ENCODE measurements at regions not wholly inside any gene's neighbourhood (a gene's known extent, or its start where the extent isn't known, plus 50 kb on each side); places are given as distances from the start of the nearest gene placed in this dataset.

DNA sequence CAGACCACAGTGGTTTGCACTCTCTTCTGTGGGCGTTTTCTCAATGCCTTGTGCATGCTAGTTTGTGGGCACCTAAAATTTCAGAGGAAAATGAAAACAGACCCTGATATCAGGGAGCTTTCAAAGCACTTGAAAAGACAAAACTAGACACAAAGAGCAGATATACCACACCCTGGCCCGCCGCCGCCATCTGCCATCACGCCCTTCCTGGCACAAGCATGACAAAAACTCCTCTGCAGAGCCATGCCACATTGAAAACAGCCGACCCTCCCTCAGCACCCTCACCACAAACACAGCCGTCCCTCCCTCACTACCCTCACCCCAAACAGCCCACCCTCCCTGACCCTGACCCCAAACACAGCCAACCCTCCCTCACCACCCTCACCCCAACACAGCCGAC lies 84.8 kb upstream of the RAB6C start:
- H3K27ac Mint-ChIP-seq = no peak overlapping the region
- H3K9me3 Mint-ChIP-seq = peaks cover 4% of the 10 kb centered on the region
- no peak overlapping the region for H3K4me3 Mint-ChIP-seq
- H3K27me3 Mint-ChIP-seq (ENCODE audit: low read depth) = no peaks in the 10 kb centered on the region; the same call in 1 of the 2 replicates
- H3K36me3 Mint-ChIP-seq = no peaks in the 10 kb centered on the region
- ChIA-PET POLR2A (no interaction called here), CTCF (no interaction called here)
- DNase-seq (ENCODE audit: low spot score) (no peak), ATAC-seq (no peak)
- no peak for TF ChIP-seq GABPB1 (CRISPR knock-in tag; IDR thresholded peaks at IDR 0.05)
- no peak for TF ChIP-seq AFF4 (CRISPR knock-in tag; IDR thresholded peaks at IDR 0.05; ENCODE audit: borderline replicate concordance)
- no peak for TF ChIP-seq GRHL2 (CRISPR knock-in tag; IDR thresholded peaks at IDR 0.05; ENCODE audit: insufficient replicate concordance, severe bottlenecking)
- TF ChIP-seq, protein P1, sequence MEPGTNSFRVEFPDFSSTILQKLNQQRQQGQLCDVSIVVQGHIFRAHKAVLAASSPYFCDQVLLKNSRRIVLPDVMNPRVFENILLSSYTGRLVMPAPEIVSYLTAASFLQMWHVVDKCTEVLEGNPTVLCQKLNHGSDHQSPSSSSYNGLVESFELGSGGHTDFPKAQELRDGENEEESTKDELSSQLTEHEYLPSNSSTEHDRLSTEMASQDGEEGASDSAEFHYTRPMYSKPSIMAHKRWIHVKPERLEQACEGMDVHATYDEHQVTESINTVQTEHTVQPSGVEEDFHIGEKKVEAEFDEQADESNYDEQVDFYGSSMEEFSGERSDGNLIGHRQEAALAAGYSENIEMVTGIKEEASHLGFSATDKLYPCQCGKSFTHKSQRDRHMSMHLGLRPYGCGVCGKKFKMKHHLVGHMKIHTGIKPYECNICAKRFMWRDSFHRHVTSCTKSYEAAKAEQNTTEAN (CRISPR knock-in tag; IDR thresholded peaks at IDR 0.05) = no peak
- no peak for TF ChIP-seq ATF3 (CRISPR knock-in tag; conservative IDR thresholded peaks at IDR 0.05)
- TF ChIP-seq ELF4 (CRISPR knock-in tag; IDR thresholded peaks at IDR 0.05; ENCODE audit: low read depth) = no peak
- TF ChIP-seq SP1 (CRISPR knock-in tag; conservative IDR thresholded peaks at IDR 0.05) = no peak
- TF ChIP-seq, protein P2, sequence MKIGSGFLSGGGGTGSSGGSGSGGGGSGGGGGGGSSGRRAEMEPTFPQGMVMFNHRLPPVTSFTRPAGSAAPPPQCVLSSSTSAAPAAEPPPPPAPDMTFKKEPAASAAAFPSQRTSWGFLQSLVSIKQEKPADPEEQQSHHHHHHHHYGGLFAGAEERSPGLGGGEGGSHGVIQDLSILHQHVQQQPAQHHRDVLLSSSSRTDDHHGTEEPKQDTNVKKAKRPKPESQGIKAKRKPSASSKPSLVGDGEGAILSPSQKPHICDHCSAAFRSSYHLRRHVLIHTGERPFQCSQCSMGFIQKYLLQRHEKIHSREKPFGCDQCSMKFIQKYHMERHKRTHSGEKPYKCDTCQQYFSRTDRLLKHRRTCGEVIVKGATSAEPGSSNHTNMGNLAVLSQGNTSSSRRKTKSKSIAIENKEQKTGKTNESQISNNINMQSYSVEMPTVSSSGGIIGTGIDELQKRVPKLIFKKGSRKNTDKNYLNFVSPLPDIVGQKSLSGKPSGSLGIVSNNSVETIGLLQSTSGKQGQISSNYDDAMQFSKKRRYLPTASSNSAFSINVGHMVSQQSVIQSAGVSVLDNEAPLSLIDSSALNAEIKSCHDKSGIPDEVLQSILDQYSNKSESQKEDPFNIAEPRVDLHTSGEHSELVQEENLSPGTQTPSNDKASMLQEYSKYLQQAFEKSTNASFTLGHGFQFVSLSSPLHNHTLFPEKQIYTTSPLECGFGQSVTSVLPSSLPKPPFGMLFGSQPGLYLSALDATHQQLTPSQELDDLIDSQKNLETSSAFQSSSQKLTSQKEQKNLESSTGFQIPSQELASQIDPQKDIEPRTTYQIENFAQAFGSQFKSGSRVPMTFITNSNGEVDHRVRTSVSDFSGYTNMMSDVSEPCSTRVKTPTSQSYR (CRISPR knock-in tag; IDR thresholded peaks at IDR 0.05) = no peak
- TF ChIP-seq TCF7 (CRISPR knock-in tag; IDR thresholded peaks at IDR 0.05; ENCODE audit: low read depth) = no peak
- no peak for TF ChIP-seq TP53 (CRISPR knock-in tag; IDR thresholded peaks at IDR 0.05)
- no peaks in the 10 kb centered on the region for H3K4me1 Mint-ChIP-seq

DNA sequence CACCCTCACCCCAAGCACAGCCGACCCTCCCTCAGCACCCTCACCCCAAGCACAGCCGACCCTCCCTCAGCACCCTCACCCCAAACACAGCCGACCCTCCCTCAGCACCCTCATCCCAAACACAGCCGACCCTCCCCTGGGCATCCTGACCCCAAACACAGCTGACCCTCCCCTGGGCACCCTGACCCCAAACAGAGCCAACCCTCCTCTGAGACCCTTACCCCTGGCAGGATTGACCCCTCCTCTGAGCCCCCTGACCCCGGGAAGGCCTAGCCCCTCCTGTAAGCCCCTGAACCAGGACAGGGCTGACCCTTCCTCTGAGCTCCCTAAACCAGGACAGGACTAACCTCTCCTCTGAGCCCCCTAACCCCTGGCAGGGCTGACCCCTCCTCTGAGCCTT lies 84.4 kb upstream of the RAB6C start:
- ChIA-PET POLR2A (no interaction called here), CTCF (no interaction called here)
- Mint-ChIP-seq H3K4me1 (no peaks in the 10 kb centered on the region), H3K27me3 (ENCODE audit: low read depth) (no peaks in the 10 kb centered on the region; the same call in 1 of the 2 replicates), H3K27ac (no peak overlapping the region), H3K36me3 (no peaks in the 10 kb centered on the region), H3K9me3 (peaks cover 8% of the 10 kb centered on the region), H3K4me3 (no peak overlapping the region)
- DNase-seq (ENCODE audit: low spot score) (no peak), ATAC-seq (no peak)
- no peak for TF ChIP-seq EMX1 (CRISPR knock-in tag; IDR thresholded peaks at IDR 0.05)
- TF ChIP-seq, protein P3, sequence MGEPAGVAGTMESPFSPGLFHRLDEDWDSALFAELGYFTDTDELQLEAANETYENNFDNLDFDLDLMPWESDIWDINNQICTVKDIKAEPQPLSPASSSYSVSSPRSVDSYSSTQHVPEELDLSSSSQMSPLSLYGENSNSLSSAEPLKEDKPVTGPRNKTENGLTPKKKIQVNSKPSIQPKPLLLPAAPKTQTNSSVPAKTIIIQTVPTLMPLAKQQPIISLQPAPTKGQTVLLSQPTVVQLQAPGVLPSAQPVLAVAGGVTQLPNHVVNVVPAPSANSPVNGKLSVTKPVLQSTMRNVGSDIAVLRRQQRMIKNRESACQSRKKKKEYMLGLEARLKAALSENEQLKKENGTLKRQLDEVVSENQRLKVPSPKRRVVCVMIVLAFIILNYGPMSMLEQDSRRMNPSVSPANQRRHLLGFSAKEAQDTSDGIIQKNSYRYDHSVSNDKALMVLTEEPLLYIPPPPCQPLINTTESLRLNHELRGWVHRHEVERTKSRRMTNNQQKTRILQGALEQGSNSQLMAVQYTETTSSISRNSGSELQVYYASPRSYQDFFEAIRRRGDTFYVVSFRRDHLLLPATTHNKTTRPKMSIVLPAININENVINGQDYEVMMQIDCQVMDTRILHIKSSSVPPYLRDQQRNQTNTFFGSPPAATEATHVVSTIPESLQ (CRISPR knock-in tag; IDR thresholded peaks at IDR 0.05) = no peak
- TF ChIP-seq CREM (CRISPR knock-in tag; IDR thresholded peaks at IDR 0.05) = no peak
- TF ChIP-seq, protein P4, sequence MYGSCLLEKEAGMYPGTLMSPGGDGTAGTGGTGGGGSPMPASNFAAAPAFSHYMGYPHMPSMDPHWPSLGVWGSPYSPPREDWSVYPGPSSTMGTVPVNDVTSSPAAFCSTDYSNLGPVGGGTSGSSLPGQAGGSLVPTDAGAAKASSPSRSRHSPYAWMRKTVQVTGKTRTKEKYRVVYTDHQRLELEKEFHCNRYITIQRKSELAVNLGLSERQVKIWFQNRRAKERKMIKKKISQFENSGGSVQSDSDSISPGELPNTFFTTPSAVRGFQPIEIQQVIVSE (CRISPR knock-in tag; IDR thresholded peaks at IDR 0.05; ENCODE audit: borderline replicate concordance) = no peak
- TF ChIP-seq, protein P5, sequence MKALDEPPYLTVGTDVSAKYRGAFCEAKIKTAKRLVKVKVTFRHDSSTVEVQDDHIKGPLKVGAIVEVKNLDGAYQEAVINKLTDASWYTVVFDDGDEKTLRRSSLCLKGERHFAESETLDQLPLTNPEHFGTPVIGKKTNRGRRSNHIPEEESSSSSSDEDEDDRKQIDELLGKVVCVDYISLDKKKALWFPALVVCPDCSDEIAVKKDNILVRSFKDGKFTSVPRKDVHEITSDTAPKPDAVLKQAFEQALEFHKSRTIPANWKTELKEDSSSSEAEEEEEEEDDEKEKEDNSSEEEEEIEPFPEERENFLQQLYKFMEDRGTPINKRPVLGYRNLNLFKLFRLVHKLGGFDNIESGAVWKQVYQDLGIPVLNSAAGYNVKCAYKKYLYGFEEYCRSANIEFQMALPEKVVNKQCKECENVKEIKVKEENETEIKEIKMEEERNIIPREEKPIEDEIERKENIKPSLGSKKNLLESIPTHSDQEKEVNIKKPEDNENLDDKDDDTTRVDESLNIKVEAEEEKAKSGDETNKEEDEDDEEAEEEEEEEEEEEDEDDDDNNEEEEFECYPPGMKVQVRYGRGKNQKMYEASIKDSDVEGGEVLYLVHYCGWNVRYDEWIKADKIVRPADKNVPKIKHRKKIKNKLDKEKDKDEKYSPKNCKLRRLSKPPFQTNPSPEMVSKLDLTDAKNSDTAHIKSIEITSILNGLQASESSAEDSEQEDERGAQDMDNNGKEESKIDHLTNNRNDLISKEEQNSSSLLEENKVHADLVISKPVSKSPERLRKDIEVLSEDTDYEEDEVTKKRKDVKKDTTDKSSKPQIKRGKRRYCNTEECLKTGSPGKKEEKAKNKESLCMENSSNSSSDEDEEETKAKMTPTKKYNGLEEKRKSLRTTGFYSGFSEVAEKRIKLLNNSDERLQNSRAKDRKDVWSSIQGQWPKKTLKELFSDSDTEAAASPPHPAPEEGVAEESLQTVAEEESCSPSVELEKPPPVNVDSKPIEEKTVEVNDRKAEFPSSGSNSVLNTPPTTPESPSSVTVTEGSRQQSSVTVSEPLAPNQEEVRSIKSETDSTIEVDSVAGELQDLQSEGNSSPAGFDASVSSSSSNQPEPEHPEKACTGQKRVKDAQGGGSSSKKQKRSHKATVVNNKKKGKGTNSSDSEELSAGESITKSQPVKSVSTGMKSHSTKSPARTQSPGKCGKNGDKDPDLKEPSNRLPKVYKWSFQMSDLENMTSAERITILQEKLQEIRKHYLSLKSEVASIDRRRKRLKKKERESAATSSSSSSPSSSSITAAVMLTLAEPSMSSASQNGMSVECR (CRISPR knock-in tag; IDR thresholded peaks at IDR 0.05; ENCODE audit: borderline replicate concordance) = no peak
- no peak for TF ChIP-seq AR (CRISPR knock-in tag; IDR thresholded peaks at IDR 0.05)
